K562 (cell line): ENCODE measurements at regions not wholly inside any gene's neighbourhood (a gene's known extent, or its start where the extent isn't known, plus 50 kb on each side); places are given as distances from the start of the nearest gene placed in this dataset.

ENCODE experiments used
- BCL6 ChIP-seq: fragments of 250-450 bp; sonication (Bioruptor Pico); IDR thresholded peaks from 2 replicates; pipeline ENCODE4 v1.4.0; 2020
- BRD9 ChIP-seq: fragments of 450-650 bp; IDR thresholded peaks from 2 replicates; pipeline ENCODE4 v1.6.1; 2018; ENCODE audit warnings: low read depth; ENCODE audit not compliant: partially characterized antibody
- EHMT2 ChIP-seq: fragments of 450-650 bp; IDR thresholded peaks from 2 replicates; pipeline ENCODE4 v1.6.1; 2018; ENCODE audit warnings: antibody characterized with exemption
- EP300 ChIP-seq: IDR thresholded peaks from 2 replicates; pipeline ENCODE4 v1.6.1; 2012; ENCODE audit warnings: low read length, improper control_type of control experiment
- MEF2A ChIP-seq: IDR thresholded peaks from 2 replicates; pipeline ENCODE4 v1.6.1; 2011; ENCODE audit warnings: low read depth, mild to moderate bottlenecking, low read length, moderate library complexity; ENCODE audit not compliant: control insufficient read depth
- MTA2 ChIP-seq: fragments of 450-650 bp; IDR thresholded peaks from 2 replicates; pipeline ENCODE4 v1.6.1; 2016; ENCODE audit warnings: low read depth
- NCOA6 ChIP-seq: fragments of 450-650 bp; IDR thresholded peaks from 2 replicates; pipeline ENCODE4 v1.6.1; 2017; ENCODE audit warnings: mild to moderate bottlenecking
- NFE2 ChIP-seq: IDR thresholded peaks from 2 replicates; pipeline ENCODE4 v1.6.1; 2014; ENCODE audit warnings: antibody characterized with exemption, low read depth
- NUFIP1 ChIP-seq: fragments of 450-650 bp; IDR thresholded peaks from 2 replicates; pipeline ENCODE4 v1.6.1; 2018; ENCODE audit not compliant: partially characterized antibody
- RAD21 ChIP-seq, 2 experiments: fragments of 250-450 bp in 1 of 2; fragments of 450-650 bp in 1 of 2; sonication (Bioruptor Pico) in 1 of 2; formaldehyde crosslinking in 1 of 2; IDR thresholded peaks in 1 of 2; conservative IDR thresholded peaks in 1 of 2; 2 replicates each; pipeline versions ENCODE4 v1.4.0 to v1.8.0; 2020 to 2022; ENCODE audit warnings: mild to moderate bottlenecking in 2 of 2, moderate library complexity in 1 of 2
- SRF ChIP-seq, 2 experiments: fragments of 250-450, 450-650 bp in 1 of 2; sonication (Bioruptor Pico) in 1 of 2; sonication (generic) in 1 of 2; formaldehyde crosslinking; IDR thresholded peaks; 2 replicates each; pipeline versions ENCODE4 v1.5.0 to v1.5.1; 2020 to 2022; ENCODE audit warnings: mild to moderate bottlenecking in 1 of 2, missing genetic modification reagents in 1 of 2
- SRSF9 ChIP-seq: fragments of 200-400 bp; formaldehyde crosslinking; IDR thresholded peaks from 2 replicates; pipeline ENCODE4 v1.6.1; 2017; ENCODE audit warnings: low read depth, low read length, borderline replicate concordance
- TBP ChIP-seq: optimal IDR thresholded peaks from 2 replicates; pipeline ENCODE3; 2011; ENCODE audit warnings: low read depth, low read length, improper control_type of control experiment
- ZKSCAN1 ChIP-seq: fragments of 150-350 bp; IDR thresholded peaks from 2 replicates; pipeline ENCODE4 v1.6.1; 2016; ENCODE audit warnings: low read depth, low read length
- ZNF124 ChIP-seq: sonication (generic); formaldehyde crosslinking; IDR thresholded peaks from 2 replicates; pipeline ENCODE4 v1.8.1; 2022; ENCODE audit warnings: missing genetic modification reagents
- ZNF24 ChIP-seq: fragments of 450-650 bp; IDR thresholded peaks from 2 replicates; pipeline ENCODE4 v1.6.1; 2016
- ZNF644 ChIP-seq: fragments of 200-800 bp; sonication (Bioruptor generic); IDR thresholded peaks from 2 replicates; pipeline ENCODE4 v1.6.1; 2016; ENCODE audit warnings: low read depth, missing genetic modification characterization, missing compliant biosample characterization
- ZNF766 ChIP-seq: fragments of 200-800 bp; sonication (Bioruptor generic); conservative IDR thresholded peaks from 2 replicates; pipeline ENCODE4 v1.6.1; 2016; ENCODE audit warnings: missing genetic modification characterization, missing compliant biosample characterization
- TF ChIP-seq, protein P1 (sequence below): fragments of 450-650 bp; IDR thresholded peaks from 2 replicates; pipeline ENCODE4 v1.6.1; 2016
- TF ChIP-seq, protein P2 (sequence below): fragments of 200-800 bp; sonication (Bioruptor generic); IDR thresholded peaks from 2 replicates; pipeline ENCODE4 v1.6.1; 2017; ENCODE audit warnings: missing genetic modification characterization, missing compliant biosample characterization

DNA sequence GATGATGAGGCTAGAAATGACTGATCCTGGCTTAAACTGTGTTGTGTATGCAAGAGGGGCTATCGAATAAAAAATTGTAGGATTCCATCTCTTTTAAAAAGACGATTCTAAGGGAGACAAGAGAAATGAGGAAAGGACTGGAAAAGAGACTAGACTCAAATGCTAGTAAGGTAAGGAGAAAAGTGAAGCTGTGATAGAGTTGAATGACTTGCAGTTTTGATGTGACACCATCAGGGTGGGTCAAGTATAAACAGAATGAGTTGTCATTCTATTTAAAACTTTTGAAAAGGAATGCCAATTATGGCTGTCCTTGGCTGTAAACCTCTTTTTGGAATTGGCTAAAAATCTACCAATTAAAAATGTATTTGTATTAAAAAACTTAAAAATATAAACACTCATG lies 184.5 kb upstream of the PHF14 start (continued):
- TF ChIP-seq SRF (CRISPR knock-in tag; IDR thresholded peaks at IDR 0.05) (peak in 1 of 2 experiments; percentile 80; a peak in 2 of 4 replicates), SRSF9 (no peak), MTA2 (no peak), ZKSCAN1 (no peak), BCL6 (CRISPR knock-in tag) (no peak), MEF2A (peak; percentile 85), TBP (peak; percentile 30), EHMT2 (peak; percentile 62; the same call in 1 of the 2 replicates), BRD9 (peak; percentile 27), EP300 (0 out of 2 replicates have a peak, but pooled peaks have one; percentile 42), ZNF124 (no peak), ZNF24 (peak; percentile 77), NCOA6 (no peak), NUFIP1 (no peak), ZNF644 (tag) (peak; percentile 54; the same call in 1 of the 2 replicates), ZNF766 (CRISPR knock-in tag) (0 out of 2 replicates have a peak, but pooled peaks have one; percentile 51), NFE2 (peak; percentile 97), RAD21 (CRISPR knock-in tag; conservative IDR thresholded peaks at IDR 0.05 in 1 of 2, IDR thresholded peaks at IDR 0.05 in 1 of 2) (peak in 1 of 2 experiments; percentile 13; a peak in 1 of 4 replicates)
- TF ChIP-seq, protein P1, sequence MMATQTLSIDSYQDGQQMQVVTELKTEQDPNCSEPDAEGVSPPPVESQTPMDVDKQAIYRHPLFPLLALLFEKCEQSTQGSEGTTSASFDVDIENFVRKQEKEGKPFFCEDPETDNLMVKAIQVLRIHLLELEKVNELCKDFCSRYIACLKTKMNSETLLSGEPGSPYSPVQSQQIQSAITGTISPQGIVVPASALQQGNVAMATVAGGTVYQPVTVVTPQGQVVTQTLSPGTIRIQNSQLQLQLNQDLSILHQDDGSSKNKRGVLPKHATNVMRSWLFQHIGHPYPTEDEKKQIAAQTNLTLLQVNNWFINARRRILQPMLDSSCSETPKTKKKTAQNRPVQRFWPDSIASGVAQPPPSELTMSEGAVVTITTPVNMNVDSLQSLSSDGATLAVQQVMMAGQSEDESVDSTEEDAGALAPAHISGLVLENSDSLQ, result peak; percentile 72
- TF ChIP-seq, protein P2, sequence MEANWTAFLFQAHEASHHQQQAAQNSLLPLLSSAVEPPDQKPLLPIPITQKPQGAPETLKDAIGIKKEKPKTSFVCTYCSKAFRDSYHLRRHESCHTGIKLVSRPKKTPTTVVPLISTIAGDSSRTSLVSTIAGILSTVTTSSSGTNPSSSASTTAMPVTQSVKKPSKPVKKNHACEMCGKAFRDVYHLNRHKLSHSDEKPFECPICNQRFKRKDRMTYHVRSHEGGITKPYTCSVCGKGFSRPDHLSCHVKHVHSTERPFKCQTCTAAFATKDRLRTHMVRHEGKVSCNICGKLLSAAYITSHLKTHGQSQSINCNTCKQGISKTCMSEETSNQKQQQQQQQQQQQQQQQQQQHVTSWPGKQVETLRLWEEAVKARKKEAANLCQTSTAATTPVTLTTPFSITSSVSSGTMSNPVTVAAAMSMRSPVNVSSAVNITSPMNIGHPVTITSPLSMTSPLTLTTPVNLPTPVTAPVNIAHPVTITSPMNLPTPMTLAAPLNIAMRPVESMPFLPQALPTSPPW (CRISPR knock-in tag), result peak; percentile 31; the same call in 1 of the 2 replicates
